ENCODE measurements at regions not wholly inside any gene's neighbourhood (a gene's known extent, or its start where the extent isn't known, plus 50 kb on each side); places are given as distances from the start of the nearest gene placed in this dataset.
"Not testable (repeated sequence)": the region's sequence is repeated elsewhere in the genome, so short reads cannot be mapped to it uniquely, and the experiment has no call there.

DNA sequence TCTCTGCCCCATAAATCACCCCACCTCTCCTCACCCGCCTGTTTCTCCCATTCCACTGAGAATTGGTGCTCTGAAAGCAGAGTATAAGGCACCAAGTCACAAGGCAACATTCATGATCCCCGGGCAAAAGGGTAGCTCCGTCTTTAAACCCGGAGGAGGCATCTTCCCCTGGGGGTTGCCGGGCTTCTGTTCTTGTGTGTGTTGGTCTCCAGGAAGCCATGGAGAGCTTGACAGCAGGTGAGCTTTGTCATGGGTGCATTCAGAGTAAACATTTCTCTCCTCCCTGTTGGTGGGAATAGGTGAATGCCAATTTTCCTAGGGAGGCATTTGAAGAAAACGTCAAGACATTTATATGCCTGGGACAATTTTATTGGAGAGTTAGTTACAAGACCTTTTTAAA lies 275.5 kb upstream of the USP9Y start:
- DNase-seq (ENCODE audit: low spot score): no peak
- CTCF ChIA-PET: no interaction called here
- H3K27ac Mint-ChIP-seq: no peak overlapping the region
- H3K4me3 Mint-ChIP-seq: no peak overlapping the region
- peaks cover 58% of the 10 kb centered on the region for H3K27me3 Mint-ChIP-seq (ENCODE audit: low read depth)
- H3K36me3 Mint-ChIP-seq: peaks cover 17% of the 10 kb centered on the region
- ATAC-seq: no peak
- TF ChIP-seq NFE2L1 (CRISPR knock-in tag; IDR thresholded peaks at IDR 0.05) (no peak), JAZF1 (CRISPR knock-in tag; IDR thresholded peaks at IDR 0.05) (no peak), ZNF416 (CRISPR knock-in tag; IDR thresholded peaks at IDR 0.05) (no peak), KAT7 (CRISPR knock-in tag; IDR thresholded peaks at IDR 0.05; ENCODE audit: borderline replicate concordance) (no peak), AR (CRISPR knock-in tag; IDR thresholded peaks at IDR 0.05) (no peak), ATF3 (CRISPR knock-in tag; conservative IDR thresholded peaks at IDR 0.05) (no peak)
- TF ChIP-seq, protein P1, sequence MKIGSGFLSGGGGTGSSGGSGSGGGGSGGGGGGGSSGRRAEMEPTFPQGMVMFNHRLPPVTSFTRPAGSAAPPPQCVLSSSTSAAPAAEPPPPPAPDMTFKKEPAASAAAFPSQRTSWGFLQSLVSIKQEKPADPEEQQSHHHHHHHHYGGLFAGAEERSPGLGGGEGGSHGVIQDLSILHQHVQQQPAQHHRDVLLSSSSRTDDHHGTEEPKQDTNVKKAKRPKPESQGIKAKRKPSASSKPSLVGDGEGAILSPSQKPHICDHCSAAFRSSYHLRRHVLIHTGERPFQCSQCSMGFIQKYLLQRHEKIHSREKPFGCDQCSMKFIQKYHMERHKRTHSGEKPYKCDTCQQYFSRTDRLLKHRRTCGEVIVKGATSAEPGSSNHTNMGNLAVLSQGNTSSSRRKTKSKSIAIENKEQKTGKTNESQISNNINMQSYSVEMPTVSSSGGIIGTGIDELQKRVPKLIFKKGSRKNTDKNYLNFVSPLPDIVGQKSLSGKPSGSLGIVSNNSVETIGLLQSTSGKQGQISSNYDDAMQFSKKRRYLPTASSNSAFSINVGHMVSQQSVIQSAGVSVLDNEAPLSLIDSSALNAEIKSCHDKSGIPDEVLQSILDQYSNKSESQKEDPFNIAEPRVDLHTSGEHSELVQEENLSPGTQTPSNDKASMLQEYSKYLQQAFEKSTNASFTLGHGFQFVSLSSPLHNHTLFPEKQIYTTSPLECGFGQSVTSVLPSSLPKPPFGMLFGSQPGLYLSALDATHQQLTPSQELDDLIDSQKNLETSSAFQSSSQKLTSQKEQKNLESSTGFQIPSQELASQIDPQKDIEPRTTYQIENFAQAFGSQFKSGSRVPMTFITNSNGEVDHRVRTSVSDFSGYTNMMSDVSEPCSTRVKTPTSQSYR (CRISPR knock-in tag; IDR thresholded peaks at IDR 0.05): no peak
- POLR2A ChIA-PET: interaction anchor here (0.6 kb wide), 1 partner anchor 210 kb away, joined by 3 read pairs; no protein-coding TSS in a partner anchor
- peaks cover 34% of the 10 kb centered on the region for H3K9me3 Mint-ChIP-seq
- no peaks in the 10 kb centered on the region for H3K4me1 Mint-ChIP-seq

DNA sequence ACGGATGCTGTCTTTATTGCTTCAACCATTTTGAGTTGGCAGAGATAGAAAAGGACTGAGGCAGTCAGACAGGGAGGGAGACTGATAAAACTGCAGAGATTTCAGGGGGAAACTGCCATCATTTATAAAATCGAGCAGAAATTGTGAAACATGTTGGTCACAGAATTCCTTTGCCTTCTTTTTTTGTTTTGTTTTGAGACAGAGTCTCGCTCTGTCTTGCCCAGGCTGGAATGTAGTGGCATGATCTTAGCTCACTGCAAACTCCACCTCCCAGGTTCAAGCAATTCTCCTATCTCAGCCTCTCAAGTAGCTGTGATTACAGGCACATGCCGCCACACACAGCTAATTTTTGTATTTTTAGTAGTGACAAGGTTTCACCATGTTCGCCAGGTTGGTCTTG lies 273.7 kb upstream of the USP9Y start:
- ChIA-PET CTCF (no interaction called here), POLR2A (no interaction called here)
- TF ChIP-seq ZNF396 (CRISPR knock-in tag; IDR thresholded peaks at IDR 0.05; ENCODE audit: borderline replicate concordance): no peak
- no peak for TF ChIP-seq OVOL2 (CRISPR knock-in tag; IDR thresholded peaks at IDR 0.05; ENCODE audit: borderline replicate concordance)
- TF ChIP-seq ZNF263 (CRISPR knock-in tag; IDR thresholded peaks at IDR 0.05; ENCODE audit: low read depth): no peak
- no peak for TF ChIP-seq PRRX2 (CRISPR knock-in tag; IDR thresholded peaks at IDR 0.05)
- no peak for TF ChIP-seq ATF3 (CRISPR knock-in tag; conservative IDR thresholded peaks at IDR 0.05)
- TF ChIP-seq ZNF138 (CRISPR knock-in tag; conservative IDR thresholded peaks at IDR 0.05): no peak
- no peak for TF ChIP-seq NR3C1 (CRISPR knock-in tag; conservative IDR thresholded peaks at IDR 0.05; ENCODE audit: low read depth)
- TF ChIP-seq ZBTB21 (CRISPR knock-in tag; IDR thresholded peaks at IDR 0.05; ENCODE audit: borderline replicate concordance): no peak
- no peak for TF ChIP-seq GTF2I (CRISPR knock-in tag; conservative IDR thresholded peaks at IDR 0.05)
- Mint-ChIP-seq H3K9me3 (peaks cover 38% of the 10 kb centered on the region), H3K27me3 (ENCODE audit: low read depth) (peaks cover 57% of the 10 kb centered on the region), H3K4me1 (no peaks in the 10 kb centered on the region), H3K27ac (no peak overlapping the region), H3K36me3 (peaks cover 15% of the 10 kb centered on the region; the same call in 1 of the 2 replicates), H3K4me3 (no peak overlapping the region)
- ATAC-seq (no peak), DNase-seq (ENCODE audit: low spot score) (no peak)

GRCh38 chrY:12431546-12431945 lies 269.5 kb upstream of the USP9Y start:
- peaks cover 9% of the 10 kb centered on the region; the same call in 1 of the 2 replicates for H3K36me3 Mint-ChIP-seq
- peak overlapping the region; percentile 10; the same call in 1 of the 2 replicates for H3K4me3 Mint-ChIP-seq
- ATAC-seq: no peak
- H3K27me3 Mint-ChIP-seq (ENCODE audit: low read depth): peaks cover 33% of the 10 kb centered on the region
- ChIA-PET CTCF (no interaction called here), POLR2A (no interaction called here)
- no peaks in the 10 kb centered on the region for H3K4me1 Mint-ChIP-seq
- no peak for DNase-seq (ENCODE audit: low spot score)
- no peak for TF ChIP-seq GABPB1 (CRISPR knock-in tag; IDR thresholded peaks at IDR 0.05)
- peak; percentile 79 for TF ChIP-seq USF1 (CRISPR knock-in tag; IDR thresholded peaks at IDR 0.05)
- TF ChIP-seq KAT7 (CRISPR knock-in tag; IDR thresholded peaks at IDR 0.05; ENCODE audit: borderline replicate concordance): no peak
- TF ChIP-seq USF2 (CRISPR knock-in tag; IDR thresholded peaks at IDR 0.05): peak; percentile 83
- TF ChIP-seq GRHL2 (CRISPR knock-in tag; IDR thresholded peaks at IDR 0.05; ENCODE audit: insufficient replicate concordance, severe bottlenecking): no peak
- H3K27ac Mint-ChIP-seq: no peak overlapping the region
- peaks cover 27% of the 10 kb centered on the region for H3K9me3 Mint-ChIP-seq

GRCh38 chrY:12438823-12439222 lies 262.2 kb upstream of the USP9Y start:
- CTCF ChIA-PET; DNase-seq (ENCODE audit: low spot score); POLR2A ChIA-PET; H3K27ac Mint-ChIP-seq; H3K4me1 Mint-ChIP-seq; H3K4me3 Mint-ChIP-seq; H3K27me3 Mint-ChIP-seq (ENCODE audit: low read depth): not testable (repeated sequence)
- H3K36me3 Mint-ChIP-seq: peaks cover 17% of the 10 kb centered on the region; the same call in 1 of the 2 replicates
- peak; percentile 41; the same call in 1 of the 2 replicates for ATAC-seq
- peaks cover 28% of the 10 kb centered on the region for H3K9me3 Mint-ChIP-seq
